Inflammatory macrophage treated with lipopolysaccharide for 4 hours (primary cell): ENCODE measurements at regions not wholly inside any gene's neighbourhood (a gene's known extent, or its start where the extent isn't known, plus 50 kb on each side); places are given as distances from the start of the nearest gene placed in this dataset.

ENCODE experiments used
- DNase-seq: peaks from one replicate; pipeline ENCODE4 v3.0.0-alpha.2; 2020

- DNase-seq, result no peak
These were observed 52.9 kb upstream of the TPRG1 start for GRCh38 chr3:189118896-189119295.

GRCh38 chr3:189119950-189120349, 51.8 kb upstream of the TPRG1 start:
- no peak for DNase-seq

GRCh38 chr3:189121092-189121491, 50.7 kb upstream of the TPRG1 start:
- DNase-seq, result peak; percentile 30
